RWPE2 (cell line): ENCODE measurements at regions not wholly inside any gene's neighbourhood (a gene's known extent, or its start where the extent isn't known, plus 50 kb on each side); places are given as distances from the start of the nearest gene placed in this dataset.

Experiments used
- ATAC-seq: fragments of 200-7000 bp; cut with Tn5 transposase; 3 replicates; pipeline ENCODE4 v1.9.1; 2021; ENCODE audit warnings: low read depth
- DNase-seq: peaks from one replicate; pipeline ENCODE4 v3.0.0-alpha.2; 2020; ENCODE audit warnings: low spot score
- H3K27ac ChIP-seq: fragments of 450-650 bp; 2 replicates; pipeline ENCODE4 v1.5.1; 2017; ENCODE audit warnings: mild to moderate bottlenecking; ENCODE audit not compliant: poor library complexity, severe bottlenecking
- H3K27me3 ChIP-seq: fragments of 250-450 bp; sonication (Bioruptor Pico); 2 replicates; pipeline ENCODE4 v1.5.1; 2021; ENCODE audit warnings: mild to moderate bottlenecking, moderate library complexity; ENCODE audit not compliant: insufficient read depth, poor library complexity, severe bottlenecking
- H3K36me3 ChIP-seq: fragments of 250-450 bp; sonication (Bioruptor Pico); 2 replicates; pipeline ENCODE4 v1.5.1; 2020; ENCODE audit warnings: low read depth, mild to moderate bottlenecking, moderate library complexity
- H3K4me1 ChIP-seq: fragments of 250-450 bp; sonication (Bioruptor Pico); 2 replicates; pipeline ENCODE4 v1.5.1; 2021; ENCODE audit warnings: mild to moderate bottlenecking, moderate library complexity; ENCODE audit not compliant: insufficient read depth, poor library complexity, severe bottlenecking
- H3K4me3 ChIP-seq: fragments of 250-450 bp; sonication (Bioruptor Pico); 2 replicates; pipeline ENCODE4 v1.5.1; 2021; ENCODE audit warnings: mild to moderate bottlenecking, moderate library complexity; ENCODE audit not compliant: severe bottlenecking
- H3K9me3 ChIP-seq: fragments of 250-450 bp; sonication (Bioruptor Pico); 2 replicates; pipeline ENCODE4 v1.5.1; 2021; ENCODE audit warnings: mild to moderate bottlenecking, moderate library complexity; ENCODE audit not compliant: severe bottlenecking
- CTCF ChIP-seq: fragments of 450-650 bp; IDR thresholded peaks from one replicate; pipeline ENCODE4 v1.5.1; 2017; ENCODE audit warnings: mild to moderate bottlenecking, moderate library complexity; ENCODE audit not compliant: poor library complexity, severe bottlenecking

- H3K4me1 ChIP-seq: no peaks in the 10 kb centered on the region
- no peak for TF ChIP-seq CTCF
- no peak for ATAC-seq
- H3K36me3 ChIP-seq: no peaks in the 10 kb centered on the region
- H3K27me3 ChIP-seq: no peaks in the 10 kb centered on the region
- no peak for DNase-seq
- H3K4me3 ChIP-seq: no peak overlapping the region
- H3K27ac ChIP-seq: no peak overlapping the region
- no peaks in the 10 kb centered on the region for H3K9me3 ChIP-seq
These were observed 238.7 kb upstream of the COPS8 start for GRCh38 chr2:236847023-236847422.

GRCh38 chr2:236847538-236848263 is 238.0 kb upstream of the COPS8 start:
- ATAC-seq (no peak), DNase-seq (no peak)
- Histone ChIP-seq H3K27ac (no peak overlapping the region), H3K4me3 (no peak overlapping the region), H3K27me3 (no peaks in the 10 kb centered on the region), H3K4me1 (no peaks in the 10 kb centered on the region), H3K9me3 (no peaks in the 10 kb centered on the region), H3K36me3 (no peaks in the 10 kb centered on the region)
- no peak for TF ChIP-seq CTCF

GRCh38 chr2:236848501-236848900 is 237.2 kb upstream of the COPS8 start:
- Histone ChIP-seq H3K4me1 (no peaks in the 10 kb centered on the region), H3K36me3 (no peaks in the 10 kb centered on the region), H3K27me3 (no peaks in the 10 kb centered on the region), H3K4me3 (no peak overlapping the region), H3K27ac (no peak overlapping the region), H3K9me3 (no peaks in the 10 kb centered on the region)
- no peak for TF ChIP-seq CTCF
- ATAC-seq (no peak), DNase-seq (no peak)

- Histone ChIP-seq H3K4me3 (no peak overlapping the region), H3K36me3 (no peaks in the 10 kb centered on the region), H3K4me1 (no peaks in the 10 kb centered on the region), H3K9me3 (no peaks in the 10 kb centered on the region), H3K27ac (no peak overlapping the region), H3K27me3 (no peaks in the 10 kb centered on the region)
- no peak for TF ChIP-seq CTCF
- no peak for DNase-seq
- ATAC-seq: no peak
These were observed 236.2 kb upstream of the COPS8 start for GRCh38 chr2:236849508-236849907.

- no peak for DNase-seq
- no peak for TF ChIP-seq CTCF
- H3K27me3 ChIP-seq: no peaks in the 10 kb centered on the region
- H3K27ac ChIP-seq: no peak overlapping the region
- no peaks in the 10 kb centered on the region for H3K36me3 ChIP-seq
- ATAC-seq: no peak
- H3K9me3 ChIP-seq: no peaks in the 10 kb centered on the region
- H3K4me3 ChIP-seq: no peak overlapping the region
- H3K4me1 ChIP-seq: no peaks in the 10 kb centered on the region
These were observed 235.7 kb upstream of the COPS8 start for GRCh38 chr2:236849940-236850339.
